BE2C (cell line): ENCODE measurements at regions not wholly inside any gene's neighbourhood (a gene's known extent, or its start where the extent isn't known, plus 50 kb on each side); places are given as distances from the start of the nearest gene placed in this dataset.
"Not testable (repeated sequence)": the region's sequence is repeated elsewhere in the genome, so short reads cannot be mapped to it uniquely, and the experiment has no call there.

Experiments used
- DNase-seq: peaks from one replicate; pipeline ENCODE4 v3.0.0-alpha.2; 2020
- H3K27me3 ChIP-seq: fragments of 250-450 bp; sonication (Bioruptor Pico); 2 replicates; pipeline ENCODE4 v1.5.1; 2020; ENCODE audit warnings: mild to moderate bottlenecking
- H3K36me3 ChIP-seq: fragments of 250-450 bp; sonication (Bioruptor Pico); 2 replicates; pipeline ENCODE4 v1.5.1; 2020; ENCODE audit warnings: mild to moderate bottlenecking
- H3K4me1 ChIP-seq: fragments of 250-450 bp; sonication (Bioruptor Pico); 2 replicates; pipeline ENCODE4 v1.5.1; 2020
- H3K4me3 ChIP-seq: 2 replicates; pipeline ENCODE4 v1.5.1; 2011; ENCODE audit warnings: low read depth, low read length
- H3K9me3 ChIP-seq: fragments of 250-450 bp; sonication (Bioruptor Pico); 2 replicates; pipeline ENCODE4 v1.5.1; 2020
- TF ChIP-seq, protein P1 (sequence below): IDR thresholded peaks from 2 replicates; pipeline ENCODE4 v1.5.1; 2012; ENCODE audit warnings: mild to moderate bottlenecking, low read depth, low read length

DNA sequence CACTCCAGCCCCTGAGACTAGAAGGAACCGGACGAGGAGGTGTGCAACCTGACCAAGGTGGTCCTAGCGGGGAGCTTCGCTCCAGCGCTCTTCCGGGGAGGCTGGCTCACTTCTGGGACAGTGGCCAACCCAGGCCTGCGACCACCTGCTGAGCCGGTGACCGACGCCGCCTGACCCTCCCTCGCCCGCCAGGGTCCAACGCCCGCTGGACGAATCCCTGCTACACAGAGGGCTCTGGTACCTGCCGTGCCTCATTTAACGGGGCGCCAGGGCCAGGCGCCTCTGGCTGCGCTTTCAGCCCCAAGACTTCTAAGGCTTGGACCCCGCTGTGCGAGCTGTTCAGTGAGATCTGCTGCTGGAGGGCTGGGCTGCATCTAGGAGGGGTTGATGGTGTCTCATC lies 99.5 kb upstream of the KCNJ18 start:
- no peaks in the 10 kb centered on the region for H3K4me1 ChIP-seq
- H3K4me3 ChIP-seq: no peak overlapping the region
- DNase-seq: no peak
- no peaks in the 10 kb centered on the region for H3K9me3 ChIP-seq
- H3K36me3 ChIP-seq: no peaks in the 10 kb centered on the region
- TF ChIP-seq, protein P1, sequence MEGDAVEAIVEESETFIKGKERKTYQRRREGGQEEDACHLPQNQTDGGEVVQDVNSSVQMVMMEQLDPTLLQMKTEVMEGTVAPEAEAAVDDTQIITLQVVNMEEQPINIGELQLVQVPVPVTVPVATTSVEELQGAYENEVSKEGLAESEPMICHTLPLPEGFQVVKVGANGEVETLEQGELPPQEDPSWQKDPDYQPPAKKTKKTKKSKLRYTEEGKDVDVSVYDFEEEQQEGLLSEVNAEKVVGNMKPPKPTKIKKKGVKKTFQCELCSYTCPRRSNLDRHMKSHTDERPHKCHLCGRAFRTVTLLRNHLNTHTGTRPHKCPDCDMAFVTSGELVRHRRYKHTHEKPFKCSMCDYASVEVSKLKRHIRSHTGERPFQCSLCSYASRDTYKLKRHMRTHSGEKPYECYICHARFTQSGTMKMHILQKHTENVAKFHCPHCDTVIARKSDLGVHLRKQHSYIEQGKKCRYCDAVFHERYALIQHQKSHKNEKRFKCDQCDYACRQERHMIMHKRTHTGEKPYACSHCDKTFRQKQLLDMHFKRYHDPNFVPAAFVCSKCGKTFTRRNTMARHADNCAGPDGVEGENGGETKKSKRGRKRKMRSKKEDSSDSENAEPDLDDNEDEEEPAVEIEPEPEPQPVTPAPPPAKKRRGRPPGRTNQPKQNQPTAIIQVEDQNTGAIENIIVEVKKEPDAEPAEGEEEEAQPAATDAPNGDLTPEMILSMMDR: no peak
- H3K27me3 ChIP-seq: no peaks in the 10 kb centered on the region

DNA sequence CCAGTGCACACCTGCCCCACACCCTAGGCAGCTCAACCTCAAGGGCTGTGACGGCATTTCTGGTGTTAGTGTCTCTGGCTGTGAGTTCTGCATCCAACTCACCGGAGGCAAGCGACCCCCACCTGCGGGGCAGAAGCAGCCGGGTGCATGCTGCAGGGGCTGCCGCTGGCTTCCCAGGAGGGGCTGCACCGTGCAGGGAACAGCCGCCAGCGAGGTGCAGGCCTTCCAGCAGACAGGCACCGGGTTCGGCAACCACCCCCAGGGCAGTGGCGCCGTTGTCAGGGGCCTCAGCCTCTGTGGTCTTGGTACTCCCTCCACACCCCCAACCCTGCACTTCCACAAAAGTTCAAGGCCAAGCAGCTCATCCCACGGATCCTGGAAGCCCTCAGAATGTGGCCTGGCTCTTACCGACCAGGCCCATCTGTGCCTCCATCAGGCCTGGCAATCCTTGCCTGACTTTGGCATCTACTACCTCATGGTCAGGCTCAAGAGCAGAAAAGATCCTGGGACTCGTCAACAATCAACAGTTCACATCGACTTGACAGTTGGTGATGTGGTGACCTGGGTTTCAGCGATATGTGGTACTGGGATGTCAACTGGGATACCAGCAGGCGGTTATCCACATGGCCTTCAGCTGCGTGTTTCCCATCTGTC lies 98.7 kb upstream of the KCNJ18 start:
- H3K4me1 ChIP-seq, H3K9me3 ChIP-seq, H3K4me3 ChIP-seq, H3K36me3 ChIP-seq, DNase-seq, H3K27me3 ChIP-seq: not testable (repeated sequence)

DNA sequence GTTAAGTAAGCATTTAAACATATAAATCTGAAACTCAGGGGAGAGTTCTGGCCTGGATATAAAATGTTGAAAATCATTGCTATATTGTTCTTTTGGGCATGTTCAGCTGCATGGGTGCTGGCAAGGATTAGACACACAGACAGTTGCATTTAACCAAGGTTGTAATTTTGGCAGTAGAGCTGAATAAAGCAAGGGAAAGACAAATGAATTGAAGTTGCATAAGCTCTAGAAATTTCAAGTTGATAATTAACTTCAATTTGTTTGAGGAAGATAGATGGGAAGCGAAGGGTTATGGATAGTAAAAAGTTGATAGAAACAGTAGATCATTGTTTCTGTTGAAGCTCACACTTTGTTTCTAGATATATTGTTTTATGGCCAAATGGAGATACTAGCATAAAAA lies 97.2 kb upstream of the KCNJ18 start:
- Histone ChIP-seq H3K27me3 (no peaks in the 10 kb centered on the region), H3K36me3 (no peaks in the 10 kb centered on the region), H3K4me3 (no peak overlapping the region), H3K4me1 (no peaks in the 10 kb centered on the region), H3K9me3 (no peaks in the 10 kb centered on the region)
- no peak for DNase-seq
- TF ChIP-seq, protein P1: no peak

DNA sequence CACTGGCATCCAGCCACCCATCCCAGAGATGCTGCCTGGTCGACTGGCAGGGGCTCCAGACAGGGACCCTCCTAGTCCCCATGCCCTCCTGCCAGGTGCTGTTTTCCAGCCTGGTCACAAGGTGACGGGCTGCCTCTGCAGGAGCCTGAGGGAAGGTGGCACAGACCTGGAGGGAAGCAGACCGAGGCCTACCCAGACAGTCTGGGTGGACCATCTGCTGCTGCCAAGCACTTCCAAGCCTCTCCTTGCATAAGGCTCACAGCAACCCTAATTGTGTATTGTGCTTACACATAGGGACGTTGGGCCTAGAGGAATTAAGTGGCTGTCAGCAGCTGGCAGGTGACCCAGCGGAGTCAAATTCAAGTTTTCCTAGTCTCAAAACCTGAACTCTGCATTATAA lies 90.1 kb upstream of the KCNJ18 start:
- no peaks in the 10 kb centered on the region for H3K27me3 ChIP-seq
- TF ChIP-seq, protein P1: no peak
- no peak for DNase-seq
- H3K4me3 ChIP-seq: no peak overlapping the region
- no peaks in the 10 kb centered on the region for H3K4me1 ChIP-seq
- H3K9me3 ChIP-seq: no peaks in the 10 kb centered on the region
- H3K36me3 ChIP-seq: no peaks in the 10 kb centered on the region

DNA sequence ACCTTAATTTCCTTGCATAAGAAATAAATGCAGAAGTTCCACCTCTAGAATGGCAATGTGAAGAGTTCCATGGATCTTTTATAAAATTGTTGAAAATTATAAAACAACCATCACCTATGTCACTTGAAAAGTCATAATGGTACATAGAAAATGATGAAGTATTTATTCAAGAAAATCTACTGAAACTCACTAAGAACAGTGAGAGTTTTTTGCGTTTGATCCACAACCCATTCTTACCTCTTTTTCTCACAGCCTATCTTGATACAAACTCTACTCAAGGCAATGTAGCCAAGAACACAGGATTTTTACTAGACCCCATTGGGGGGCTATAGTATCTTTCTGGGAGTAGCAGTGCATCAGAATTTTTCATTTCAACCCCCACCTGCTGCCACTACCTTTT lies 89.0 kb upstream of the KCNJ18 start:
- not testable (repeated sequence) for H3K4me1 ChIP-seq, H3K36me3 ChIP-seq, H3K4me3 ChIP-seq, DNase-seq, H3K9me3 ChIP-seq, H3K27me3 ChIP-seq

DNA sequence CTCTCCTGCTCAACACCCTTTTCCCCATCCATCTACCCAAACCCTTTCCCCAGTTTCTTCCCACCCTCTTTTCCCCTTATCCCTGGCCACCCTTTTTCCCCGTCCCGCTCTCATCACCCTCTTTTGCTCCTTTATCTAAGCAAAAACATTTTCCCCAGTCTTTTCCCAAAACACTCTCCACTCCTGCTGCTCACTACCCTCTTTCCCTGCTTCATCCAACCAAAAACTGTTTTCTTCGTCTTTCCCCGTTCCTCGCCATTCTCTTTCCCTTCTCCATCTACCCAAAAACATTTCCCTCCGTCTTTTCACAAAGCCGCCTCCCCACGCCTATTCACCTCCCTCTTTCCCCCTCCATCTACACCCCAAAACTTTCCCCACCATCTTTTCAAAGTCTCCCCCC lies 80.9 kb upstream of the KCNJ18 start:
- DNase-seq, H3K27me3 ChIP-seq, H3K4me3 ChIP-seq, H3K36me3 ChIP-seq, H3K4me1 ChIP-seq, H3K9me3 ChIP-seq: not testable (repeated sequence)

DNA sequence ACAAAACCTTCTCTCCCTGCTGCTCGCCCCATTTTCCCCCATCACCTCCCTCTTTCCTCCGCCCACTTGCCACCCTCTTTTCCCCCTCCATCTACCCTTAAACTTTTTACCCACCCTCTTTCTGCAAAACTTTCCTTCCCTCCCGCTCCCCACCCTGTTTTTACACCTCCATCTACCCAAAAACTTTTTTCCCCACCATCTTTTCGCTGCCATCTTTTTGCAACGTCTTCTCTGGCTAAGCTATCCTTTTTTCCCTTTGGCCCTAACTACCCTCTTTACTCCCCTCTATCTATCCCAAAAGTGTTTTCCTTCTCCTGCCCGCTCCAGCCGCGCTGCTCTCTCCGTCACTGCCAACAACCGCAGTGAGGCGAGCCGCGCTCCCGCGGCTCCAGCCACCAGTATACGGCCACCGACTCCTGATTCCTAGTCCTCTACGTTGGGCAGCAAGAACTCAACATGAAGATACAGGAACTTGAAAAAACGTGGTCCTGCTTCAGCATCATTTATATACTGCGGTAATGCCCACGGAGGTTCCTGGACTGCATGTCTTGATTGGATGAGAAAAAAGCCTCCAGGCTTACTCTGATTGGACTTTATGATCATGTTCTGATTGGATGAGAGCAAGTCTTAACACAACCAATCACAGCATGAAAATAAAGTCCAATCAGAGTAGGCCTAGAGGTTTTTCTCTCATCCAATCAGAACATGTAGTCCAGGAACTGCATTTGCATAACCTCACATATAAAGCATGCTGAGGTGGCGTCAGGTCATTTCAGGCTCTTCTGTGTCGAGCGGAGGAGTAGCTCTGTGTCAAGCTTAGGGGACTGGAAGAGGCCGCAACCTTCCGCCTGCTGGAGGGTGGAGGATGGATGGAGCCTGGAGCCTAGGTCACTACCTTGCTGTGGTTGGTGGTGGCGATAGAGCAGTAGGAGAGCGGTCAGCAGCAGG lies 79.9 kb upstream of the KCNJ18 start:
- H3K27me3 ChIP-seq, H3K4me3 ChIP-seq, H3K4me1 ChIP-seq, H3K36me3 ChIP-seq, H3K9me3 ChIP-seq, DNase-seq: not testable (repeated sequence)

DNA sequence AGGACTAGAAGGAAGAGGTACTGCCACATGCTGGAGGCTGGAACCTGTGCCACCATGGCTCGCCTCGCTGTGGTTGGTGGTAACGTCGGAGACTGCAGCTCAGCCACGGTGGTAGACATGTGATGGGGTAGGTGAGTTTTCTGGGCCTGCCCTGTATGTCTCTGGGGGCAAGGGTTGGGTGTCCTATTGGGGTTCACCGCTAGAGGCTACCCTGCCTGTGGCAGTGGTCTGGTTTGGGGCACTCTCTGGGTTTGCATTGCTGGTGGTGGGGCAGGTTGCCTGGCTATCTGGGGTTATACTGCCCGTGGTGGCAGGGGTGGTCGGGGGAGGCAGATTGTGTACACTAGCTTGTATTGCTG lies 79.3 kb upstream of the KCNJ18 start:
- H3K4me1 ChIP-seq: no peaks in the 10 kb centered on the region
- H3K4me3 ChIP-seq: no peak overlapping the region
- no peaks in the 10 kb centered on the region for H3K36me3 ChIP-seq
- no peak for DNase-seq
- H3K9me3 ChIP-seq: no peaks in the 10 kb centered on the region
- no peaks in the 10 kb centered on the region for H3K27me3 ChIP-seq
- TF ChIP-seq, protein P1: no peak

DNA sequence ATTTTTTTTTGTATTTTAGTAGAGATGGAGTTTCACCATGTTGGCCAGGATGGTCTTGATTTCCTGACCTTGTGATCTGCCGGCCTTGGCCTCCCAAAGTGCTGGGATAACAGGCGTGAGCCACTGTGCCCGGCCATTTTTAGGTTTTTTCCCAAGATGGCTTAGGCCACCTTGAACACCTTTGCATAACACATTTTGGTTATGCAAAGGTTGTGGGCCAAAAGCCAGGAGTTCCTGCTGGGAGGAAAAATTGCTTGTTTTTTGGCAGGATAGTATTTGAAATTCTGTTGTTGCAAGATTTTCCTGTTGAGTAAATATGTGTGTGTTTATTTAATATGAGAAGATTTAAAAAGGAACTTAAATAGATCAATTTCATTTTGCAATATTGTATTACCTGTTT lies 65.3 kb upstream of the KCNJ18 start:
- H3K9me3 ChIP-seq, H3K36me3 ChIP-seq, H3K4me3 ChIP-seq, DNase-seq, H3K4me1 ChIP-seq, H3K27me3 ChIP-seq: not testable (repeated sequence)
